ENCODE measurements at regions not wholly inside any gene's neighbourhood (a gene's known extent, or its start where the extent isn't known, plus 50 kb on each side); places are given as distances from the start of the nearest gene placed in this dataset.

- no peak for TF ChIP-seq CTCF (IDR thresholded peaks at IDR 0.05)
- Histone ChIP-seq H3K4me1 (no peaks in the 10 kb centered on the region), H3K36me3 (no peaks in the 10 kb centered on the region), H3K27me3 (no peaks in the 10 kb centered on the region), H3K9me3 (peaks cover 0 to 6% of the 10 kb centered on the region in 2 donors), H3K4me3 (no peak overlapping the region), H3K27ac (no peak overlapping the region)
- ATAC-seq (no peak), DNase-seq (no peak)
- intact Hi-C loops (cut with DNase I), result no loop called here
Observed at GRCh38 chr5:33227746-33228145, 213.0 kb upstream of the TARS1 start.

- no peaks in the 10 kb centered on the region for H3K27me3 ChIP-seq
- DNase-seq (no peak), ATAC-seq (no peak)
- H3K27ac ChIP-seq, result no peak overlapping the region
- intact Hi-C loops (cut with DNase I), result no loop called here
- no peak overlapping the region for H3K4me3 ChIP-seq
- H3K4me1 ChIP-seq, result no peaks in the 10 kb centered on the region
- no peaks in the 10 kb centered on the region for H3K36me3 ChIP-seq
- H3K9me3 ChIP-seq, result peaks cover 0 to 6% of the 10 kb centered on the region in 2 donors
- no peak for TF ChIP-seq CTCF (IDR thresholded peaks at IDR 0.05)
Observed at GRCh38 chr5:33228149-33228548, 212.6 kb upstream of the TARS1 start.

DNA sequence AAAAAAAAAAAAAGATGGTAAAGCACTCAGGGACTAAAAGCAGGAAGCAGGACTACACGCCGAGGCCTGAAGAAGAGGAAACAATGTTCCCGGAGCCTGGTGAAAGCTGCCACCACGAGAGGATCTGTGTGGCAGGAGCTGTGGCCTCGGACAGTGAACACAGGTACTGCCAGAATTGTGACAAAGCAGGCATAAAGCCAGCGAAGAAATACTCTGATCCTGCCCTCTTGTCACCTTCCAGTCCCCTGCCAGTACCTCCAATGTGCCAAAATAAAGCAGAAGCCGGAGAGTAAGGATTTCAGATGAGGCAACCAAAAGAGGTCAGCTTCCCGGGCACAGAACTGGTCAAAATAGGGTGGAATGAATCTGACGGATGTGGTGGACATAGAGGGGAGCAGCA is 211.5 kb upstream of the TARS1 start:
- DNase-seq (no peak), ATAC-seq (no peak)

GRCh38 chr5:33230467-33231078 is 210.2 kb upstream of the TARS1 start:
- Histone ChIP-seq H3K36me3 (no peaks in the 10 kb centered on the region), H3K27me3 (no peaks in the 10 kb centered on the region), H3K4me3 (no peak overlapping the region), H3K27ac (peak overlapping the region in 1 of 2 donors; percentile 41), H3K4me1 (no peaks in the 10 kb centered on the region), H3K9me3 (peaks cover 0 to 6% of the 10 kb centered on the region in 2 donors)
- no peak for TF ChIP-seq CTCF (IDR thresholded peaks at IDR 0.05)
- intact Hi-C loops (cut with DNase I), result no loop called here
- DNase-seq (no peak), ATAC-seq (no peak)

More for the DNA sequence above, 211.5 kb upstream of the TARS1 start:
- intact Hi-C loops (cut with DNase I), result no loop called here
- no peaks in the 10 kb centered on the region for H3K27me3 ChIP-seq
- H3K9me3 ChIP-seq, result peaks cover 0 to 6% of the 10 kb centered on the region in 2 donors
- H3K4me3 ChIP-seq, result no peak overlapping the region
- no peaks in the 10 kb centered on the region for H3K4me1 ChIP-seq
- TF ChIP-seq CTCF (IDR thresholded peaks at IDR 0.05), result no peak
- no peak overlapping the region for H3K27ac ChIP-seq
- no peaks in the 10 kb centered on the region for H3K36me3 ChIP-seq

DNA sequence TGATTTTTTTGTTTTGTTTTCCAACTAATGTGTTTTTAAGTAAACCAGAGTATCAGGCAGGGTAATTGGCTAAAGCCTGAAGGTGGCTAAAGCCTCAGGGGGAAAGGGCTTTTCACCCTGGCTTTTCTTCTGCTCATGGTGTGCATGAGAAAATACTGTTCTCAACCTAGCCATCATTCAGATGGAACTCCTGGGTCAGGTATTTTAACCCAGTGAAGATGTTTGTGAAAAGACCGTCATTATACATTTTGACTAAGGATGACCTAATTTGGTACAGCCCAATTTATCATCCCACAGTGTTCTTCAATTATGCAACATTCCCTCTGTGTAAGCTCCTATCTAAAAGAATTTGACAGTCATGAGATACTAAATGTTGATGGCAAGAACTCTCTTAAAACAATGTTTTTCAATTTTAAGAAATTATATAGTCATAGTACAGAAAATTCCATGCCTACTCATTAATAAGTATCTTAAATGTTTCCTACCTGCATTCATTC is 209.5 kb upstream of the TARS1 start:
- ATAC-seq (no peak), DNase-seq (no peak)
- no peak for TF ChIP-seq CTCF (IDR thresholded peaks at IDR 0.05)
- Histone ChIP-seq H3K27me3 (no peaks in the 10 kb centered on the region), H3K36me3 (no peaks in the 10 kb centered on the region), H3K4me1 (no peaks in the 10 kb centered on the region), H3K4me3 (no peak overlapping the region), H3K27ac (no peak overlapping the region), H3K9me3 (peaks cover 0 to under 1% of the 10 kb centered on the region in 2 donors)
- intact Hi-C loops (cut with DNase I), result no loop called here
